CD4-positive, alpha-beta T cell treated with Interleukin-1 beta for 1 hour (primary cell): ENCODE measurements at regions not wholly inside any gene's neighbourhood (a gene's known extent, or its start where the extent isn't known, plus 50 kb on each side); places are given as distances from the start of the nearest gene placed in this dataset.
"Not testable (repeated sequence)": the region's sequence is repeated elsewhere in the genome, so short reads cannot be mapped to it uniquely, and the experiment has no call there.

ENCODE experiments used
- DNase-seq, 2 donors: peaks; one replicate each; pipeline ENCODE4 v3.0.0-alpha.2; 2020 to 2022

GRCh38 chr4:12431259-12431658, 1002.6 kb upstream of the HS3ST1 start:
- DNase-seq: not testable (repeated sequence)

GRCh38 chr4:12421364-12421763, 992.7 kb upstream of the HS3ST1 start:
- no peak for DNase-seq

- no peak for DNase-seq
Observed at GRCh38 chr4:12416755-12417154, 988.1 kb upstream of the HS3ST1 start.

GRCh38 chr4:12414181-12414812, 985.6 kb upstream of the HS3ST1 start:
- no peak for DNase-seq

GRCh38 chr4:12411072-12411471, 982.4 kb upstream of the HS3ST1 start:
- no peak for DNase-seq

GRCh38 chr4:12409507-12410190, 981.0 kb upstream of the HS3ST1 start:
- no peak for DNase-seq

- DNase-seq: no peak
Observed at GRCh38 chr4:12408364-12408763, 979.7 kb upstream of the HS3ST1 start.

- no peak for DNase-seq
Observed at GRCh38 chr4:12403175-12403574, 974.5 kb upstream of the HS3ST1 start.

GRCh38 chr4:12399781-12400180, 971.1 kb upstream of the HS3ST1 start:
- DNase-seq: no peak

GRCh38 chr4:12393631-12394262, 965.1 kb upstream of the HS3ST1 start:
- no peak for DNase-seq

GRCh38 chr4:12389604-12390003, 960.9 kb upstream of the HS3ST1 start:
- no peak for DNase-seq

GRCh38 chr4:12382567-12382966, 953.9 kb upstream of the HS3ST1 start:
- DNase-seq: no peak

- no peak for DNase-seq
Observed at GRCh38 chr4:12379191-12379590, 950.5 kb upstream of the HS3ST1 start.

GRCh38 chr4:12375805-12376204, 947.1 kb upstream of the HS3ST1 start:
- no peak for DNase-seq

GRCh38 chr4:12365869-12366268, 937.2 kb upstream of the HS3ST1 start:
- not testable (repeated sequence) for DNase-seq

GRCh38 chr4:12360391-12360790, 931.7 kb upstream of the HS3ST1 start:
- no peak for DNase-seq

- no peak for DNase-seq
Observed at GRCh38 chr4:12359420-12359819, 930.7 kb upstream of the HS3ST1 start.

- not testable (repeated sequence) for DNase-seq
Observed at GRCh38 chr4:12333083-12333482, 904.4 kb upstream of the HS3ST1 start.

GRCh38 chr4:12324965-12325364, 896.3 kb upstream of the HS3ST1 start:
- DNase-seq: no peak

GRCh38 chr4:12319765-12320164, 891.1 kb upstream of the HS3ST1 start:
- DNase-seq: no peak

- DNase-seq: no peak
Observed at GRCh38 chr4:12304905-12305304, 876.2 kb upstream of the HS3ST1 start.

GRCh38 chr4:12296366-12296765, 867.7 kb upstream of the HS3ST1 start:
- no peak for DNase-seq

- DNase-seq: no peak
Observed at GRCh38 chr4:12293906-12294525, 865.3 kb upstream of the HS3ST1 start.

GRCh38 chr4:12286351-12286750, 857.7 kb upstream of the HS3ST1 start:
- DNase-seq: no peak
